ENCODE measurements at regions not wholly inside any gene's neighbourhood (a gene's known extent, or its start where the extent isn't known, plus 50 kb on each side); places are given as distances from the start of the nearest gene placed in this dataset.
"Not testable (repeated sequence)": the region's sequence is repeated elsewhere in the genome, so short reads cannot be mapped to it uniquely, and the experiment has no call there.

GRCh38 chr9:21688108-21689102, 114.0 kb upstream of the MTAP start:
- DNase-seq = peak in 4 of 58 donors; percentile 6 to 42 (median 7)

- DNase-seq = no peak
Measured at GRCh38 chr9:21689854-21690253, 112.6 kb upstream of the MTAP start.

DNA sequence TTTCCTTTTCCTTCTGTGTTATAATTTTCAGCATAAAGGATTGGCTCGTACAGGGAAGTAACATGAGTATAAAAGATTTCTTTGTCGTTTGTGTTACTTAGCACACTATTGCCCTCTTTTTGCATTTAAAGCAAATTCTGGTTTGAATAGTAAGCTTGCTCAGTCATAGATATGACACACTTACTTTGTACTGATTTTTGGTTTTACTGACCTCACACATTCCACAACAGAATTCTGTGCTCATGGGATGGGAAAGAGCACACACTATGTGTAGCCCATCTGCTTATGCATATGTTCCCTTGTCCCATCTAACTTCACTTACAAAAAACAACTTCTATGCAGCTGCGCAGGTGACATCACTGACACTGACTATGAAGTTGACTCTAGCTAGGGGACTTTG, 111.9 kb upstream of the MTAP start:
- DNase-seq = no peak

DNA sequence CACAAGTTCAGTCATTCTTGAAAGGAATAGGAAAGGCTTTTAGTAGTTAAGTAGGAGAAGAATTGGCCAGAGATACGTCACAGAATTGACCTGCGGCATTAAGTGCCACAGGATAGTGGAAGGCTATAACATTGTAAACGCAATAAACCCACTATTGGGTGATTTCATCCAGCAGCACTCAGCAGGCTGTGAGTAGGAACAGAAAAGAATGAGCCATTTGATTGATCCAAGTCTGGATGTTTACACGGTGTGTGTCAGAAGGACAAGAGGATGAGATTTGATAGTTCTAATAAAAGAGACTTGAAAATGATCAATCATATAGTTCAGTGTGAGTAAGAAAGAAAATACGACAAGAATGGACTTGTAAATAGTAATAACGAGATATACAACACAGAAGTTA, 110.0 kb upstream of the MTAP start:
- no peak for DNase-seq

- DNase-seq = no peak
Measured at GRCh38 chr9:21694424-21694823, 108.0 kb upstream of the MTAP start.

GRCh38 chr9:21695443-21695842, 107.0 kb upstream of the MTAP start:
- no peak for DNase-seq

GRCh38 chr9:21695874-21696341, 106.5 kb upstream of the MTAP start:
- DNase-seq = no peak

DNA sequence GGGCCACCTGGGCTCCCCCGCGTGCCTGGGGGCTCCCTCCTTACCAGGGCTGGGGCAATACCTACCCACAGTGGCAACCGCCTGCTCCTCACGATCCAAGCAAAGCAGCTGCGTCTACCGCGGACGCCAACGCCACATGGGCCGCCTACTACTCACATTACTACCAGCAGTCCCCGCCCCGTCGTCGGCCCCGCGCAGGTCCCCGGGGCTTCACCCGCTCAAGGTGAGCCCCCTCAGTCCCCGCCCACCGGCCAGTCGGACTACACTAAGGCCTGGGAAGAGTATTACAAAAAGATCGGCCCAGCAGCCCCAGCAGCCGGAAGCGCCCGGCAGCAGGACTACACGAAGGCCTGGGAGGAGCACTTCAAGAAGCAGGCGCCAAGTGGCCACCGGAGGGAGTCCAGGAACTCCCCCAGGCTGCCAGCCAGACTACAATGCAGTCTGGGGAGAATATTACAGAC, 106.0 kb upstream of the MTAP start:
- no peak for DNase-seq

DNA sequence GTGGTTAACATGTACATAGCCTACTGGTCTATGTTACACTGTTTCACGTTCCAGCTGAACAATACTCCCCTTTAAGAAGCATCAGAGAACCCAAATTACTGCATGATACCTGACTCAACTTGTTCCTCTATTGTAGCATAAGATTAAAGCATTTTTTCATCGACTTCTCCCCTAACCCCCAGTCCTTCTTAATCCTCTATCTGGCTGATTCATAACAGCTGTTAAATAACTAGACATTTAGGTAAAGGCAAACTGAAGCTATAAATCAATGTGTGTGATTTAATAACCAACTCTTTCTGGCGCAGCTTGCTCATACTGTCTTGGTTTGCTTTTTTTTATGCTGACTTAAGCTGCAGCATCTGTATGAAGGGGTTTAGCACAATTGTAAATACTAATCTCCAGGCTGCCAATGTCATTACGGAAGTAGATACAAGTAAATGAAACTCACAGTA, 94.2 kb upstream of the MTAP start:
- DNase-seq = no peak

DNA sequence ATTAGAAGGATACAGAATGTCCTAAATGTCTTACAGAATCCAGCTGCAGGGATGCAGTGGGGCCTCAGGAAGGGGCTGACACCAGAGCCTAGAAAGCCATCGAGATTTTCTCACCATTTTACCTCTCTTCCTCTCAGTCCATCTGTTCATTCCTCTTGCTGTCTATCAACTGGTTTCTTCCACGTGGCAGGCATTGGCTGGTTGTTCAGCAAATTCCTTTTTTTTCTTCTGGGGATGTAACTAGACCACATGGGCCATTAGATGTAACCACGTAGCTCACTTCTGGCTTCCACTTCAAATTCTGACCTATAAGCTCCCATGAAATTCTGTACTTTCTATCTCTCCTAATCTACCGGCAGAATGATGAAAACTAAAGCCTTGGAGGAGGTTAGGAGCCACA, 93.6 kb upstream of the MTAP start:
- DNase-seq = no peak

- DNase-seq = peak in 8 of 58 donors; percentile 2 to 37 (median 14)
Measured at GRCh38 chr9:21709464-21710058, 92.9 kb upstream of the MTAP start.

GRCh38 chr9:21710548-21711191, 91.8 kb upstream of the MTAP start:
- no peak for DNase-seq

DNA sequence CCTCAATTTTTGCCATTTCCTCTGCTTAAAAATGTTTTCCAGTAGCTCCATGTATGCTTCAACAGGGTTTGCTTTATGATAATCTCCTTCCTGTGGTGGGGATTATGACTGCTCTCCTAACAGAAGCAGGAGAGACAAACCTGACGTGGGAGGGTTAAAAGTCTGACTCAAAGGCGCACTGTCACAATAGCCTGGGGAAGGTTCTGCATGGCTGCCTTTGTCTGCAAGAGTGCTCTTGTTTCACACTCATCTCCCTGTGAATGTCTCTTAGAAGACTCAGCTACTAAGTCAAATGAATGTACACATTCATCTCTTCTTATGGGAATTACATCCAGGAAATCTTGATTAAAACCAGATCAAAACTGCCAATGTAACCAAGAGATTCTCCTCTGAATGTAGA, 90.9 kb upstream of the MTAP start:
- no peak for DNase-seq

GRCh38 chr9:21715408-21715807, 87.0 kb upstream of the MTAP start:
- no peak for DNase-seq

- no peak for DNase-seq
Measured at GRCh38 chr9:21720758-21721157, 81.7 kb upstream of the MTAP start.

- not testable (repeated sequence) for DNase-seq
Measured at GRCh38 chr9:21727411-21727810, 75.0 kb upstream of the MTAP start.

GRCh38 chr9:21728781-21729180, 73.7 kb upstream of the MTAP start:
- no peak for DNase-seq

- DNase-seq = no peak
Measured at GRCh38 chr9:21729648-21730047, 72.8 kb upstream of the MTAP start.

- DNase-seq = no peak
Measured at GRCh38 chr9:21730899-21731298, 71.5 kb upstream of the MTAP start.

GRCh38 chr9:21741151-21741550, 61.3 kb upstream of the MTAP start:
- DNase-seq = no peak

DNA sequence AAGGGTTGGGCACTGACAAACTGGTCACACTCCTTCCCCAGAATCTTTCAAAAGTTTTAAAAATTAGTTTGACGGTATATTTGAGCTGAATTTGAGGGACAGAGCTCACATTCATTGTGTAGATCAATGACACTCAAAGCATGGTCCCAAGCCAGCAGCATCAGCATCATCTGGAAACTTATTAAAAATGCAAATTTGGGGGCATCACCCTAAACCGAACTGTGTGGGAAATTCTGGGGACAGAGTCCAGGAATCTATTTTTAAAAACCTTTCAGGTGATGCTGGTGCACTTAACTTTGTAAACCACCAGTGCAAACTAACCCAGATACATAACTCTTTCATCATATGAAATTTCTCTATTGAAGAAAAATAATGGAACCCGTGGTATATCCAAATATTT, 58.1 kb upstream of the MTAP start:
- no peak for DNase-seq

- no peak for DNase-seq
Measured at GRCh38 chr9:21744841-21745240, 57.6 kb upstream of the MTAP start.

All from anterior cingulate cortex (tissue), 58 donors.